Endothelial cell of umbilical vein (primary cell): ENCODE measurements at regions not wholly inside any gene's neighbourhood (a gene's known extent, or its start where the extent isn't known, plus 50 kb on each side); places are given as distances from the start of the nearest gene placed in this dataset.

Experiments used
- BruUV-seq: library from RNA; stranded (reverse); fragments of 400-500 nt; replicated peaks from 2 replicates; lab custom pipeline; 2021; lab: Mats Ljungman, UMichigan
- CTCF ChIA-PET: fragments of 300-600, 350-600 bp; sonication (Branson Sonifier 250); formaldehyde crosslinking; loops from one replicate; lab custom pipeline; 2021; ENCODE audit warnings: antibody characterized with exemption, inconsistent platforms; lab: Charles Lee
- POLR2A ChIA-PET: fragments of 300-600, 350-600 bp; sonication (Branson Sonifier 250); formaldehyde crosslinking; loops from one replicate; lab custom pipeline; 2021; ENCODE audit warnings: antibody characterized with exemption, inconsistent platforms; lab: Charles Lee
- DNase-seq: peaks from one replicate; pipeline ENCODE4 v3.0.0-alpha.2; 2011; ENCODE audit warnings: low read depth, low spot score
- FAIRE-seq: peaks from 2 replicates; lab custom pipeline; 2011; peaks lifted over from hg19 to GRCh38; lab: Jason Lieb, UNC
- H2AFZ ChIP-seq: 2 replicates; pipeline ENCODE4 v1.6.0; 2012; ENCODE audit warnings: low read depth, low read length, control low read depth, inconsistent platforms
- H3K27ac ChIP-seq: 2 replicates; pipeline ENCODE4 v1.5.1; 2011; ENCODE audit warnings: low read depth, mild to moderate bottlenecking, control low read depth, low read length, moderate library complexity; ENCODE audit not compliant: insufficient read depth
- H3K27me3 ChIP-seq, 2 experiments: 2 replicates each; pipeline versions ENCODE4 v1.6.0 to v1.6.1; 2011; ENCODE audit warnings: low read length in 2 of 2, mixed read lengths in 1 of 2; ENCODE audit not compliant: control insufficient read depth in 2 of 2, insufficient read depth in 2 of 2
- H3K36me3 ChIP-seq, 2 experiments: 2 replicates in 1 of 2; 3 replicates in 1 of 2; pipeline ENCODE4 v1.5.1; 2011; ENCODE audit warnings: low read length in 2 of 2, mild to moderate bottlenecking in 1 of 2, moderate library complexity in 1 of 2; ENCODE audit not compliant: control insufficient read depth in 2 of 2, insufficient read depth in 2 of 2; ENCODE audit errors: extremely low read depth in 1 of 2
- H3K4me1 ChIP-seq: 3 replicates; pipeline ENCODE4 v1.5.1; 2011; ENCODE audit warnings: mild to moderate bottlenecking, low read length; ENCODE audit not compliant: control insufficient read depth, insufficient read depth; ENCODE audit errors: extremely low read depth
- H3K4me2 ChIP-seq: 2 replicates; pipeline ENCODE4 v1.6.1; 2011; ENCODE audit warnings: low read length, control low read depth, mixed read lengths; ENCODE audit not compliant: insufficient read depth
- H3K4me3 ChIP-seq, 3 experiments: fragments of 200-600 bp in 1 of 3; sonication (generic), shearing (Covaris generic) in 1 of 3; replicated peaks in 1 of 3; 2 replicates each; pipeline ENCODE4 v1.5.1; 2011 to 2016; ENCODE audit warnings: control low read depth in 3 of 3, low read length in 3 of 3, mild to moderate bottlenecking in 2 of 3, inconsistent platforms in 1 of 3, low read depth in 1 of 3, moderate library complexity in 1 of 3; ENCODE audit not compliant: insufficient read depth in 1 of 3
- H3K79me2 ChIP-seq: 2 replicates; pipeline ENCODE4 v1.6.0; 2012; ENCODE audit warnings: low read length, inconsistent platforms; ENCODE audit not compliant: control insufficient read depth, insufficient read depth
- H3K9ac ChIP-seq: replicated peaks from 2 replicates; pipeline ENCODE3; 2011; ENCODE audit warnings: low read length, control low read depth; ENCODE audit not compliant: insufficient read depth; ENCODE audit errors: extremely low read depth
- H3K9me1 ChIP-seq: replicated peaks from 3 replicates; pipeline ENCODE4 v1.6.0; 2011; ENCODE audit warnings: mild to moderate bottlenecking, low read length; ENCODE audit not compliant: control insufficient read depth, insufficient read depth; ENCODE audit errors: extremely low read depth
- H3K9me3 ChIP-seq: replicated peaks from 2 replicates; pipeline ENCODE4 v1.5.1; 2012; ENCODE audit warnings: low read length, inconsistent platforms; ENCODE audit not compliant: control insufficient read depth, insufficient read depth
- H4K20me1 ChIP-seq: replicated peaks from 2 replicates; pipeline ENCODE3; 2011; ENCODE audit warnings: mild to moderate bottlenecking, low read length; ENCODE audit not compliant: control insufficient read depth, insufficient read depth; ENCODE audit errors: extremely low read depth
- CTCF ChIP-seq, 2 donors: IDR thresholded peaks; 1 replicate in 1 of 2; 2 replicates in 1 of 2; pipeline ENCODE4 v1.5.1; 2011; ENCODE audit warnings: low read length in 2 of 2, mild to moderate bottlenecking in 2 of 2, moderate library complexity in 2 of 2, control low read depth in 1 of 2, inconsistent platforms in 1 of 2, low read depth in 1 of 2; ENCODE audit not compliant: insufficient read depth in 1 of 2; ENCODE audit errors: extremely low read depth in 1 of 2
- EZH2 ChIP-seq: IDR thresholded peaks from 2 replicates; pipeline ENCODE4 v1.6.1; 2012; ENCODE audit warnings: borderline replicate concordance, low read depth, mild to moderate bottlenecking, moderate library complexity, low read length, inconsistent platforms; ENCODE audit not compliant: severe bottlenecking
- FOS ChIP-seq: IDR thresholded peaks from 2 replicates; pipeline ENCODE4 v1.6.1; 2011; ENCODE audit warnings: mild to moderate bottlenecking, low read length, moderate library complexity, borderline replicate concordance; ENCODE audit not compliant: insufficient read depth
- GATA2 ChIP-seq: IDR thresholded peaks from 2 replicates; pipeline ENCODE4 v1.7.0; 2011; ENCODE audit warnings: low read depth, mild to moderate bottlenecking, moderate library complexity, mixed read lengths, low read length; ENCODE audit not compliant: insufficient read length, insufficient read depth
- JUN ChIP-seq: IDR thresholded peaks from 2 replicates; pipeline ENCODE4 v1.6.1; 2011; ENCODE audit warnings: borderline replicate concordance, low read depth; ENCODE audit not compliant: insufficient read length, insufficient read depth
- MAX ChIP-seq: IDR thresholded peaks from 2 replicates; pipeline ENCODE4 v1.6.1; 2011; ENCODE audit not compliant: insufficient read depth, insufficient read length
- MYC ChIP-seq: IDR thresholded peaks from one replicate; pipeline ENCODE4 v1.6.1; 2011; ENCODE audit warnings: mild to moderate bottlenecking, low read depth, low read length
- POLR2A ChIP-seq: IDR thresholded peaks from 2 replicates; pipeline ENCODE4 v1.6.1; 2012; ENCODE audit warnings: low read depth, mild to moderate bottlenecking, control low read depth, low read length
- POLR2AphosphoS5 ChIP-seq: IDR thresholded peaks from 2 replicates; pipeline ENCODE4 v1.6.1; 2012; ENCODE audit warnings: low read depth, mild to moderate bottlenecking, control low read depth, low read length, moderate library complexity; ENCODE audit not compliant: insufficient read depth
- dilution Hi-C: fragments of 300-500 bp; cut with MboI; formaldehyde crosslinking; loops from one replicate; pipeline ENCODE4 v1.15.0; 2019; ENCODE audit warnings: low sequenced_read_pairs; ENCODE audit not compliant: extremely low pct_ligation_motif_present
- intact Hi-C: fragments of 100-400 bp; cut with micrococcal nuclease; formaldehyde crosslinking; loops from one replicate; pipeline ENCODE4 v1.10.0; 2022

GRCh38 chr22:27542602-27543001, 259.0 kb downstream of the MN1 start:
- no peak for FAIRE-seq
- POLR2A ChIA-PET = no interaction called here
- Histone ChIP-seq H3K27ac (no peak overlapping the region), H3K36me3 (no peaks in the 10 kb centered on the region), H3K27me3 (peaks cover 2 to 3% of the 10 kb centered on the region in 2 experiments), H3K9me3 (no peaks in the 10 kb centered on the region), H3K79me2 (no peaks in the 10 kb centered on the region), H3K4me1 (no peaks in the 10 kb centered on the region), H4K20me1 (no peaks in the 10 kb centered on the region), H2AFZ (no peak overlapping the region), H3K9ac (no peak overlapping the region), H3K4me3 (no peak overlapping the region), H3K4me2 (no peak overlapping the region), H3K9me1 (no peaks in the 10 kb centered on the region)
- TF ChIP-seq POLR2A (no peak), EZH2 (no peak), MYC (no peak), MAX (no peak), GATA2 (no peak), CTCF (IDR thresholded peaks at IDR 0.05; ENCODE audit: extremely low read depth in 1 of 2, insufficient read depth in 1 of 2, low read depth in 1 of 2, low read length in 2 of 2) (no peak), FOS (no peak), POLR2AphosphoS5 (no peak), JUN (no peak)
- dilution Hi-C loops (no loop called here), intact Hi-C loops (no loop called here)
- CTCF ChIA-PET = no interaction called here
- no TSS peak for BruUV-seq
- DNase-seq = no peak
